HepG2 (cell line): ENCODE measurements at regions not wholly inside any gene's neighbourhood (a gene's known extent, or its start where the extent isn't known, plus 50 kb on each side); places are given as distances from the start of the nearest gene placed in this dataset.

Experiments
- ATAC-seq: fragments of 200-7000 bp; cut with Tn5 transposase; 3 replicates; pipeline ENCODE4 v1.9.1; 2020; ENCODE audit warnings: mild to moderate bottlenecking, moderate library complexity
- BruUV-seq: library from RNA; stranded (reverse); fragments of 400-500 nt; replicated peaks from 2 replicates; lab custom pipeline; 2021; lab: Mats Ljungman, UMichigan
- CTCF ChIA-PET: fragments of 300-600 bp; formaldehyde crosslinking; extraction: SDS; loops from one replicate; lab custom pipeline; 2021; ENCODE audit warnings: low total read pairs, inconsistent platforms, low intra/inter-chr PET ratio; lab: Yijun Ruan, JAX
- POLR2A ChIA-PET: fragments of 350-600 bp; sonication (Branson Sonifier 250); formaldehyde crosslinking; loops from one replicate; lab custom pipeline; 2020; ENCODE audit warnings: antibody characterized with exemption, inconsistent platforms; lab: Yijun Ruan, JAX
- DNase-seq: peaks from one replicate; pipeline ENCODE4 v3.0.0-alpha.2; 2015; ENCODE audit warnings: low spot score
- FAIRE-seq: peaks from 3 replicates; lab custom pipeline; 2011; peaks lifted over from hg19 to GRCh38; lab: Jason Lieb, UNC
- H2AFZ ChIP-seq: one replicate; pipeline ENCODE4 v1.6.1; 2011; ENCODE audit warnings: low read length, inconsistent platforms
- H3K27ac ChIP-seq: fragments of 300-600 bp; 3 replicates; pipeline ENCODE4 v1.8.0; 2011; ENCODE audit warnings: mixed run types, mild to moderate bottlenecking, mixed read lengths, low read length, inconsistent platforms; ENCODE audit not compliant: insufficient read depth; ENCODE audit errors: extremely low read length
- H3K27me3 ChIP-seq, 2 experiments: fragments of 200-600 bp in 1 of 2; 2 replicates in 1 of 2; 3 replicates in 1 of 2; pipeline versions ENCODE4 v1.6.0 to v1.8.0; 2011; ENCODE audit warnings: low read length in 2 of 2, mild to moderate bottlenecking in 2 of 2, moderate library complexity in 2 of 2, inconsistent platforms in 1 of 2; ENCODE audit not compliant: insufficient read depth in 2 of 2, control insufficient read depth in 1 of 2
- H3K36me3 ChIP-seq, 2 experiments: fragments of 200-600 bp in 1 of 2; replicated peaks in 1 of 2; 2 replicates in 1 of 2; 3 replicates in 1 of 2; pipeline versions ENCODE4 v1.5.1 to v1.8.0; 2011; ENCODE audit warnings: low read length in 2 of 2, inconsistent platforms in 1 of 2; ENCODE audit not compliant: insufficient read depth in 2 of 2, control insufficient read depth in 1 of 2
- H3K4me1 ChIP-seq: 2 replicates; pipeline ENCODE4 v1.5.1; 2012; ENCODE audit warnings: low read length, inconsistent platforms; ENCODE audit not compliant: insufficient read depth
- H3K4me2 ChIP-seq: 2 replicates; pipeline ENCODE4 v1.6.0; 2011; ENCODE audit warnings: low read depth, low read length, inconsistent platforms
- H3K4me3 ChIP-seq, 3 experiments: fragments of 200-600 bp in 1 of 3; sonication (generic), shearing (Covaris generic) in 1 of 3; replicated peaks in 1 of 3; 2 replicates each; pipeline ENCODE4 v1.5.1; 2011 to 2016; ENCODE audit warnings: low read length in 3 of 3, inconsistent platforms in 2 of 3, low read depth in 2 of 3, mild to moderate bottlenecking in 2 of 3, control low read depth in 1 of 3, mixed read lengths in 1 of 3; ENCODE audit not compliant: insufficient read depth in 1 of 3
- H3K79me2 ChIP-seq: one replicate; pipeline ENCODE4 v1.6.1; 2011; ENCODE audit warnings: low read length, inconsistent platforms; ENCODE audit not compliant: insufficient read depth
- H3K9ac ChIP-seq: 2 replicates; pipeline ENCODE4 v1.6.0; 2011; ENCODE audit warnings: mild to moderate bottlenecking, low read depth, low read length, inconsistent platforms; ENCODE audit not compliant: insufficient read depth
- H3K9me3 ChIP-seq: 2 replicates; pipeline ENCODE4 v1.5.1; 2012; ENCODE audit warnings: mild to moderate bottlenecking, low read length
- H4K20me1 ChIP-seq: 2 replicates; pipeline ENCODE4 v1.6.0; 2011; ENCODE audit warnings: inconsistent platforms, mild to moderate bottlenecking, low read length, moderate library complexity; ENCODE audit not compliant: insufficient read depth
- HHEX ChIP-seq: IDR thresholded peaks from 2 replicates; pipeline ENCODE4 v1.6.1; 2016; ENCODE audit warnings: control low read depth
- MXD4 ChIP-seq: IDR thresholded peaks from 2 replicates; pipeline ENCODE4 v1.6.1; 2016; ENCODE audit warnings: mild to moderate bottlenecking, missing biosample characterization, missing genetic modification reagents
- NR2C2 ChIP-seq: sonication (generic); formaldehyde crosslinking; IDR thresholded peaks from 2 replicates; pipeline ENCODE4 v1.4.0; 2020; ENCODE audit warnings: missing genetic modification reagents, mild to moderate bottlenecking, moderate library complexity, borderline replicate concordance
- RORA ChIP-seq: sonication (generic); formaldehyde crosslinking; IDR thresholded peaks from 2 replicates; pipeline ENCODE4 v1.5.0; 2020; ENCODE audit warnings: mild to moderate bottlenecking, missing genetic modification reagents, moderate library complexity
- SOX6 ChIP-seq, 2 experiments: fragments of 450-650 bp in 1 of 2; sonication (generic) in 1 of 2; formaldehyde crosslinking in 1 of 2; IDR thresholded peaks; 2 replicates each; pipeline versions ENCODE4 v1.4.0 to v1.6.1; 2017 to 2020; ENCODE audit warnings: antibody characterized with exemption in 1 of 2, mild to moderate bottlenecking in 1 of 2, missing genetic modification reagents in 1 of 2
- TAF1 ChIP-seq: sonication (generic); formaldehyde crosslinking; IDR thresholded peaks from 2 replicates; pipeline ENCODE4 v1.4.0; 2020; ENCODE audit warnings: missing genetic modification reagents
- THYN1 ChIP-seq: sonication (generic); formaldehyde crosslinking; IDR thresholded peaks from 2 replicates; pipeline ENCODE4 v1.8.1; 2023; ENCODE audit warnings: low read depth, mild to moderate bottlenecking, moderate library complexity, missing genetic modification reagents, borderline replicate concordance
- ZNF350 ChIP-seq: sonication (generic); formaldehyde crosslinking; IDR thresholded peaks from 2 replicates; pipeline ENCODE4 v1.4.0; 2020; ENCODE audit warnings: mild to moderate bottlenecking, low read depth, missing genetic modification reagents, borderline replicate concordance
- ZNF501 ChIP-seq: sonication (generic); formaldehyde crosslinking; IDR thresholded peaks from 2 replicates; pipeline ENCODE4 v1.5.1; 2020; ENCODE audit warnings: mild to moderate bottlenecking, moderate library complexity, missing genetic modification reagents
- ZNF550 ChIP-seq: sonication (generic); formaldehyde crosslinking; IDR thresholded peaks from 2 replicates; pipeline ENCODE4 v1.4.0; 2020; ENCODE audit warnings: mild to moderate bottlenecking, missing genetic modification reagents, borderline replicate concordance
- ZNF552 ChIP-seq: sonication (generic); formaldehyde crosslinking; IDR thresholded peaks from 2 replicates; pipeline ENCODE4 v1.9.0; 2022; ENCODE audit warnings: missing genetic modification reagents, mild to moderate bottlenecking, borderline replicate concordance
- ZNF747 ChIP-seq: sonication (generic); formaldehyde crosslinking; IDR thresholded peaks from 2 replicates; pipeline ENCODE4 v1.8.1; 2023; ENCODE audit warnings: missing genetic modification reagents, mild to moderate bottlenecking, borderline replicate concordance
- in situ Hi-C: cut with HindIII; loops from 2 replicates; pipeline ENCODE4 v1.10.0; 2017; ENCODE audit warnings: low pct_unique_long_range_greater_than_20kb; ENCODE audit not compliant: extremely low pct_ligation_motif_present
- intact Hi-C: fragments of 100-400 bp; cut with micrococcal nuclease; formaldehyde crosslinking; loops from one replicate; pipeline ENCODE4 v1.10.0; 2022; ENCODE audit not compliant: unreplicated experiment
- TF ChIP-seq, protein P1 (sequence below): sonication (generic); formaldehyde crosslinking; IDR thresholded peaks from 2 replicates; pipeline ENCODE4 v1.4.0; 2020; ENCODE audit warnings: mild to moderate bottlenecking, missing genetic modification reagents
- TF ChIP-seq, protein P2 (sequence below): sonication (generic); formaldehyde crosslinking; IDR thresholded peaks from 2 replicates; pipeline ENCODE4 v1.8.1; 2023; ENCODE audit warnings: missing genetic modification reagents, mild to moderate bottlenecking, borderline replicate concordance
- TF ChIP-seq, protein P3 (sequence below): fragments of 450-650 bp; IDR thresholded peaks from 2 replicates; pipeline ENCODE4 v1.6.1; 2017
- TF ChIP-seq, protein P4 (sequence below): sonication (generic); formaldehyde crosslinking; IDR thresholded peaks from 2 replicates; pipeline ENCODE4 v1.4.0; 2020; ENCODE audit warnings: missing genetic modification reagents

DNA sequence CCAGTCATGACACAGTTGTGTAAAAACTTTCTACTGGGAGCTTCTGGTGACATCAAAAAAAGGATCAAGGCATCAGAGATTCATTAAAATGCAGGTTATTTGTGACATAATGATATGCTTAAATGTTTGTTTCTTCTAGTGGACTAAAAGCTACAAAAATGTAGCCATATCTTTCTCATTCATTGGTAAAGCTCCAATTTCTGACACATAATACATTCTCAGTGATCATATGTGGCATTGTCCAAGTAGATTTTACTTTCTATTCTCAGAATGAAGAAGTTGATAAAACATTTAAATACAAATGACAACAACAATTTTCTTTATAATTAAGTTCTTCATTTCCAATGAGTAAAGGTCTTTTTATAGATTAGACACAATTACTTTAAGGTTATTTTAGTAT lies 71.0 kb upstream of the ARHGEF26 start:
- no peak for FAIRE-seq
- H3K36me3 ChIP-seq = no peaks in the 10 kb centered on the region
- TF ChIP-seq ZNF550 (CRISPR knock-in tag) = no peak
- no peak for TF ChIP-seq ZNF501 (CRISPR knock-in tag)
- no peak for TF ChIP-seq TAF1 (CRISPR knock-in tag)
- TF ChIP-seq, protein P1, sequence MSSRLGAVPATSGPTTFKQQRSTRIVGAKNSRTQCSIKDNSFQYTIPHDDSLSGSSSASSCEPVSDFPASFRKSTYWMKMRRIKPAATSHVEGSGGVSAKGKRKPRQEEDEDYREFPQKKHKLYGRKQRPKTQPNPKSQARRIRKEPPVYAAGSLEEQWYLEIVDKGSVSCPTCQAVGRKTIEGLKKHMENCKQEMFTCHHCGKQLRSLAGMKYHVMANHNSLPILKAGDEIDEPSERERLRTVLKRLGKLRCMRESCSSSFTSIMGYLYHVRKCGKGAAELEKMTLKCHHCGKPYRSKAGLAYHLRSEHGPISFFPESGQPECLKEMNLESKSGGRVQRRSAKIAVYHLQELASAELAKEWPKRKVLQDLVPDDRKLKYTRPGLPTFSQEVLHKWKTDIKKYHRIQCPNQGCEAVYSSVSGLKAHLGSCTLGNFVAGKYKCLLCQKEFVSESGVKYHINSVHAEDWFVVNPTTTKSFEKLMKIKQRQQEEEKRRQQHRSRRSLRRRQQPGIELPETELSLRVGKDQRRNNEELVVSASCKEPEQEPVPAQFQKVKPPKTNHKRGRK (CRISPR knock-in tag) = no peak
- no peak for TF ChIP-seq HHEX (CRISPR knock-in tag)
- TF ChIP-seq ZNF350 (CRISPR knock-in tag) = no peak
- TF ChIP-seq, protein P2, sequence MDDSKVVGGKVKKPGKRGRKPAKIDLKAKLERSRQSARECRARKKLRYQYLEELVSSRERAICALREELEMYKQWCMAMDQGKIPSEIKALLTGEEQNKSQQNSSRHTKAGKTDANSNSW (CRISPR knock-in tag) = no peak
- TF ChIP-seq, all 625 proteins: peak for 0
- no peaks in the 10 kb centered on the region for H3K4me1 ChIP-seq
- in situ Hi-C loops (no loop called here), intact Hi-C loops (no loop called here)
- H3K27ac ChIP-seq = no peak overlapping the region
- no peaks in the 10 kb centered on the region for H3K9me3 ChIP-seq
- H2AFZ ChIP-seq = no peak overlapping the region
- H3K4me3 ChIP-seq = no peak overlapping the region
- BruUV-seq = no TSS peak
- ChIA-PET CTCF (no interaction called here), POLR2A (no interaction called here)
- H3K27me3 ChIP-seq = no peaks in the 10 kb centered on the region; a peak in 1 of 5 replicates
- no peaks in the 10 kb centered on the region for H3K79me2 ChIP-seq
- no peak overlapping the region for H3K9ac ChIP-seq
- ATAC-seq (no peak), DNase-seq (no peak)
- H3K4me2 ChIP-seq = no peak overlapping the region
- no peaks in the 10 kb centered on the region for H4K20me1 ChIP-seq

DNA sequence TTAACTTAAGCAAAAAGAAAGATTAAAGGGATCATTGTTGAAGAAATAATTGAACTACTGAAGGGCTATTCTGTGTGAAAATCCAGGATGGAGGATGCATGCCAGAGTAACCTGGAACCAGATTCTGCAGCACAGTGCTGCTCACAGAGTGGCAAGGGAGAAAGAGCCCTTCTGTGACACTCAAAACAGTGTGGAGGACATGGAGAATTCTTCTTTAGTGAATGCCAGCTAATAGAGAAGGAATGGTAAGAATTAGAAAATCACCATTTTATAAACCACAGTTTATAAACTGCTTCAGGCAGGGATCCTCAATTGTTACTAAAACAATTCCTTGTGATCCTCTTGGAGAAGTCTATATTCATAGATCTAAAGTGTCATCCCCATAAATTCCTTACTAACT lies 70.4 kb upstream of the ARHGEF26 start:
- no peak for FAIRE-seq
- Histone ChIP-seq H3K4me1 (no peaks in the 10 kb centered on the region), H4K20me1 (no peaks in the 10 kb centered on the region)
- TF ChIP-seq MXD4 (CRISPR knock-in tag) = no peak
- TF ChIP-seq, protein P3, sequence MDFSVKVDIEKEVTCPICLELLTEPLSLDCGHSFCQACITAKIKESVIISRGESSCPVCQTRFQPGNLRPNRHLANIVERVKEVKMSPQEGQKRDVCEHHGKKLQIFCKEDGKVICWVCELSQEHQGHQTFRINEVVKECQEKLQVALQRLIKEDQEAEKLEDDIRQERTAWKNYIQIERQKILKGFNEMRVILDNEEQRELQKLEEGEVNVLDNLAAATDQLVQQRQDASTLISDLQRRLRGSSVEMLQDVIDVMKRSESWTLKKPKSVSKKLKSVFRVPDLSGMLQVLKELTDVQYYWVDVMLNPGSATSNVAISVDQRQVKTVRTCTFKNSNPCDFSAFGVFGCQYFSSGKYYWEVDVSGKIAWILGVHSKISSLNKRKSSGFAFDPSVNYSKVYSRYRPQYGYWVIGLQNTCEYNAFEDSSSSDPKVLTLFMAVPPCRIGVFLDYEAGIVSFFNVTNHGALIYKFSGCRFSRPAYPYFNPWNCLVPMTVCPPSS = no peak
- no peak for TF ChIP-seq ZNF747 (CRISPR knock-in tag)
- TF ChIP-seq, protein P4, sequence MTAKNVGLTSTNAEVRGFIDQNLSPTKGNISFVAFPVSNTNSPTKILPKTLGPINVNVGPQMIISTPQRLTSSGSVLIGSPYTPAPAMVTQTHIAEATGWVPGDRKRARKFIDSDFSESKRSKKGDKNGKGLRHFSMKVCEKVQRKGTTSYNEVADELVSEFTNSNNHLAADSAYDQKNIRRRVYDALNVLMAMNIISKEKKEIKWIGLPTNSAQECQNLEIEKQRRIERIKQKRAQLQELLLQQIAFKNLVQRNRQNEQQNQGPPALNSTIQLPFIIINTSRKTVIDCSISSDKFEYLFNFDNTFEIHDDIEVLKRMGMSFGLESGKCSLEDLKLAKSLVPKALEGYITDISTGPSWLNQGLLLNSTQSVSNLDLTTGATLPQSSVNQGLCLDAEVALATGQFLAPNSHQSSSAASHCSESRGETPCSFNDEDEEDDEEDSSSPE = no peak
- no peak for TF ChIP-seq ZNF552 (CRISPR knock-in tag)
- no peak for TF ChIP-seq NR2C2
- TF ChIP-seq THYN1 (CRISPR knock-in tag) = no peak
- no peak for TF ChIP-seq SOX6 (IDR thresholded peaks at IDR 0.05)
- TF ChIP-seq SOX6 (CRISPR knock-in tag; IDR thresholded peaks at IDR 0.05) = no peak
- no peak for TF ChIP-seq RORA (CRISPR knock-in tag)

More for the DNA sequence above, 70.4 kb upstream of the ARHGEF26 start:
- CTCF ChIA-PET = no interaction called here
- no peak overlapping the region for H2AFZ ChIP-seq
- no peak overlapping the region for H3K9ac ChIP-seq
- H3K4me3 ChIP-seq = no peak overlapping the region
- BruUV-seq = no TSS peak
- no peaks in the 10 kb centered on the region; a peak in 1 of 5 replicates for H3K27me3 ChIP-seq
- no peak overlapping the region for H3K27ac ChIP-seq
- H3K36me3 ChIP-seq = no peaks in the 10 kb centered on the region
- intact Hi-C loops (no loop called here), in situ Hi-C loops (no loop called here)
- no peaks in the 10 kb centered on the region for H3K79me2 ChIP-seq
- H3K4me2 ChIP-seq = no peak overlapping the region
- POLR2A ChIA-PET = no interaction called here
- ATAC-seq = no peak
- H3K9me3 ChIP-seq = no peaks in the 10 kb centered on the region
- no peak for DNase-seq
